22Rv1 (cell line): ENCODE measurements at regions not wholly inside any gene's neighbourhood (a gene's known extent, or its start where the extent isn't known, plus 50 kb on each side); places are given as distances from the start of the nearest gene placed in this dataset.

ENCODE experiments used
- H3K27ac ChIP-seq: fragments of 450-650 bp; 2 replicates; pipeline ENCODE4 v1.5.1; 2017
- CTCF ChIP-seq: fragments of 450-650 bp; IDR thresholded peaks from 2 replicates; pipeline ENCODE4 v1.5.1; 2017; ENCODE audit warnings: mild to moderate bottlenecking
- ZFX ChIP-seq: fragments of 450-650 bp; IDR thresholded peaks from 2 replicates; pipeline ENCODE4 v1.6.1; 2017; ENCODE audit warnings: antibody characterized with exemption, borderline replicate concordance

GRCh38 chr6:43972179-43972912 is 154.9 kb downstream of the MRPL14 start:
- peak overlapping the region; percentile 68 for H3K27ac ChIP-seq
- TF ChIP-seq ZFX (no peak), CTCF (no peak)

- no peak for TF ChIP-seq CTCF
- TF ChIP-seq ZFX = no peak
- peak overlapping the region; percentile 68 for H3K27ac ChIP-seq
These were observed 155.5 kb downstream of the MRPL14 start for GRCh38 chr6:43971776-43972126.

- TF ChIP-seq ZFX (no peak), CTCF (no peak)
- peak overlapping the region; percentile 68 for H3K27ac ChIP-seq
These were observed 156.1 kb downstream of the MRPL14 start for GRCh38 chr6:43970913-43971775.

GRCh38 chr6:43970068-43970912 is 157.0 kb downstream of the MRPL14 start:
- no peak overlapping the region for H3K27ac ChIP-seq
- TF ChIP-seq ZFX (no peak), CTCF (no peak)

- no peak overlapping the region for H3K27ac ChIP-seq
- TF ChIP-seq ZFX (no peak), CTCF (no peak)
These were observed 157.9 kb downstream of the MRPL14 start for GRCh38 chr6:43969158-43969981.

- TF ChIP-seq CTCF (no peak), ZFX (no peak)
These were observed 158.9 kb downstream of the MRPL14 start for GRCh38 chr6:43968110-43968965.

More at GRCh38 chr6:43968110-43968965, 158.9 kb downstream of the MRPL14 start:
- H3K27ac ChIP-seq = no peak overlapping the region
